ENCODE measurements at regions not wholly inside any gene's neighbourhood (a gene's known extent, or its start where the extent isn't known, plus 50 kb on each side); places are given as distances from the start of the nearest gene placed in this dataset.

GRCh38 chr9:16312962-16313546, 557.4 kb downstream of the BNC2 start:
- TF ChIP-seq POLR2A (IDR thresholded peaks at IDR 0.05; ENCODE audit: low read length) (no peak), GATA1 (IDR thresholded peaks at IDR 0.05; ENCODE audit: low read depth, low read length) (no peak)
